GM21526 (cell line): ENCODE measurements at regions not wholly inside any gene's neighbourhood (a gene's known extent, or its start where the extent isn't known, plus 50 kb on each side); places are given as distances from the start of the nearest gene placed in this dataset.
"Not testable (repeated sequence)": the region's sequence is repeated elsewhere in the genome, so short reads cannot be mapped to it uniquely, and the experiment has no call there.

Source experiments
- ATAC-seq: cut with Tn5 transposase; IDR thresholded peaks from one replicate; pipeline ENCODE4 v1.9.1; 2021; ENCODE audit warnings: moderate library complexity; ENCODE audit not compliant: unreplicated experiment, low FRiP score

- ATAC-seq = no peak
Measured at GRCh38 chr6:168922436-168922835, 331.2 kb downstream of the THBS2 start.

GRCh38 chr6:168920289-168920688, 333.4 kb downstream of the THBS2 start:
- ATAC-seq = no peak

GRCh38 chr6:168919470-168920179, 334.0 kb downstream of the THBS2 start:
- no peak for ATAC-seq

GRCh38 chr6:168916576-168917211, 337.0 kb downstream of the THBS2 start:
- no peak for ATAC-seq

- ATAC-seq = no peak
Measured at GRCh38 chr6:168915855-168916254, 337.8 kb downstream of the THBS2 start.

GRCh38 chr6:168915242-168915641, 338.4 kb downstream of the THBS2 start:
- no peak for ATAC-seq

- ATAC-seq = no peak
Measured at GRCh38 chr6:168913866-168914469, 339.7 kb downstream of the THBS2 start.

GRCh38 chr6:168913231-168913865, 340.3 kb downstream of the THBS2 start:
- not testable (repeated sequence) for ATAC-seq

GRCh38 chr6:168909288-168909687, 344.4 kb downstream of the THBS2 start:
- ATAC-seq = no peak

GRCh38 chr6:168908887-168909286, 344.8 kb downstream of the THBS2 start:
- no peak for ATAC-seq

GRCh38 chr6:168908166-168908565, 345.5 kb downstream of the THBS2 start:
- no peak for ATAC-seq

GRCh38 chr6:168906391-168906790, 347.3 kb downstream of the THBS2 start:
- no peak for ATAC-seq

GRCh38 chr6:168905451-168906090, 348.1 kb downstream of the THBS2 start:
- ATAC-seq = no peak

GRCh38 chr6:168903613-168904345, 349.9 kb downstream of the THBS2 start:
- ATAC-seq = no peak

- no peak for ATAC-seq
Measured at GRCh38 chr6:168902075-168902474, 351.6 kb downstream of the THBS2 start.

GRCh38 chr6:168901076-168901475, 352.6 kb downstream of the THBS2 start:
- ATAC-seq = no peak

GRCh38 chr6:168896321-168896720, 357.3 kb downstream of the THBS2 start:
- no peak for ATAC-seq

- peak; percentile 99 for ATAC-seq
Measured at GRCh38 chr6:168895102-168895812, 358.4 kb downstream of the THBS2 start.

GRCh38 chr6:168892031-168892430, 361.6 kb downstream of the THBS2 start:
- ATAC-seq = no peak

- no peak for ATAC-seq
Measured at GRCh38 chr6:168890981-168891365, 362.7 kb downstream of the THBS2 start.
